ENCODE measurements at regions not wholly inside any gene's neighbourhood (a gene's known extent, or its start where the extent isn't known, plus 50 kb on each side); places are given as distances from the start of the nearest gene placed in this dataset.

- no peak for DNase-seq
- H3K27ac Mint-ChIP-seq = no peak overlapping the region
- intact Hi-C loops (cut with micrococcal nuclease) = no loop called here
- H3K27me3 Mint-ChIP-seq = no peaks in the 10 kb centered on the region
- H3K36me3 Mint-ChIP-seq (ENCODE audit: low read depth) = no peaks in the 10 kb centered on the region
- no peaks in the 10 kb centered on the region for H3K9me3 Mint-ChIP-seq
- CTCF ChIA-PET = no interaction called here
- ATAC-seq (ENCODE audit: low read depth) = no peak
- no peak overlapping the region for H3K4me3 Mint-ChIP-seq
- POLR2A ChIA-PET = no interaction called here
- H3K4me1 Mint-ChIP-seq = no peaks in the 10 kb centered on the region
- TF ChIP-seq CTCF (IDR thresholded peaks at IDR 0.05) = no peak
Measured at GRCh38 chr5:107263387-107264018, 407.2 kb downstream of the EFNA5 start.

- H3K4me3 Mint-ChIP-seq = no peak overlapping the region
- TF ChIP-seq CTCF (IDR thresholded peaks at IDR 0.05) = no peak
- H3K27me3 Mint-ChIP-seq = no peaks in the 10 kb centered on the region
- H3K4me1 Mint-ChIP-seq = no peaks in the 10 kb centered on the region
- H3K27ac Mint-ChIP-seq = no peak overlapping the region
- intact Hi-C loops (cut with micrococcal nuclease) = no loop called here
- ChIA-PET CTCF (no interaction called here), POLR2A (no interaction called here)
- DNase-seq (no peak), ATAC-seq (ENCODE audit: low read depth) (no peak)
- H3K36me3 Mint-ChIP-seq (ENCODE audit: low read depth) = no peaks in the 10 kb centered on the region
- H3K9me3 Mint-ChIP-seq = no peaks in the 10 kb centered on the region
Measured at GRCh38 chr5:107257885-107258520, 412.7 kb downstream of the EFNA5 start.

GRCh38 chr5:107254902-107255234, 415.9 kb downstream of the EFNA5 start:
- no peak overlapping the region for H3K27ac Mint-ChIP-seq
- no peaks in the 10 kb centered on the region for H3K9me3 Mint-ChIP-seq
- POLR2A ChIA-PET = no interaction called here
- intact Hi-C loops (cut with micrococcal nuclease) = no loop called here
- DNase-seq (no peak), ATAC-seq (ENCODE audit: low read depth) (no peak)
- no peaks in the 10 kb centered on the region for H3K36me3 Mint-ChIP-seq (ENCODE audit: low read depth)
- no peaks in the 10 kb centered on the region for H3K27me3 Mint-ChIP-seq
- no peaks in the 10 kb centered on the region for H3K4me1 Mint-ChIP-seq
- CTCF ChIA-PET = no interaction called here
- H3K4me3 Mint-ChIP-seq = no peak overlapping the region
- TF ChIP-seq CTCF (IDR thresholded peaks at IDR 0.05) = no peak

DNA sequence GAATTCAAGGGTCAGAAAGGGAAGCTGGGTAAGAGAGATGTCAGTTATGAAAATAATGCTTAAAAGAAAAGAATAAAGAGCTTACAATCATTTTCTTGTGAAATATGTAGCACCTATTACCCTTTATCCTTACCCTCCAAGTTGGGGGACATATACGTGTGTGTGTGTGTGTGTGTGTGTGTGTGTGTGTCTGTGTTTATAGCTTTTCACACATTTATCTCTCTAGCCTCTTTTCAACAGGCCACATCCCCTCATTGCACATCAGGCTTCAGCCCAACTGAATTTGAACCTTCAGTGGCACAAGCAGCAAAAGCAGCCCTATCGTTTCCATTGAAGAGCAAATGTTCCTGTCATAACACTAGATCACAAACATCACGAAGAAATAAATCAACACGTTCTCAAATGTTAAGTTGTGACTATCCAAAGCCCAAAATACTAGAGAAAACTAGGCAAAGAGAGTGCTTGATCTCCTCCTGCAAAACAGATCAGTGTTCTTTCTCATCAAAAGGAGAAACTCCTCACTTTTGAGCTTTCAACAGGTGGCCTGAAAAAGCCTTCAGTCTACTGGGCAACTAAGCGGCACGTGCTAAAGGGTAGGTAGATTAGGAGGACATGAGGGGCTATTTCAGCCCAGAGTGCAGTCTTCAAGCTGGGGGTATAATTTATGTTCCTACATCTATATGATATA, 416.4 kb downstream of the EFNA5 start:
- POLR2A ChIA-PET = no interaction called here
- Mint-ChIP-seq H3K27me3 (no peaks in the 10 kb centered on the region), H3K4me3 (no peak overlapping the region), H3K27ac (no peak overlapping the region), H3K36me3 (ENCODE audit: low read depth) (no peaks in the 10 kb centered on the region), H3K9me3 (no peaks in the 10 kb centered on the region), H3K4me1 (no peaks in the 10 kb centered on the region)
- no peak for TF ChIP-seq CTCF (IDR thresholded peaks at IDR 0.05)
- no peak for DNase-seq
- intact Hi-C loops (cut with micrococcal nuclease) = no loop called here
- CTCF ChIA-PET = no interaction called here
- no peak for ATAC-seq (ENCODE audit: low read depth)

DNA sequence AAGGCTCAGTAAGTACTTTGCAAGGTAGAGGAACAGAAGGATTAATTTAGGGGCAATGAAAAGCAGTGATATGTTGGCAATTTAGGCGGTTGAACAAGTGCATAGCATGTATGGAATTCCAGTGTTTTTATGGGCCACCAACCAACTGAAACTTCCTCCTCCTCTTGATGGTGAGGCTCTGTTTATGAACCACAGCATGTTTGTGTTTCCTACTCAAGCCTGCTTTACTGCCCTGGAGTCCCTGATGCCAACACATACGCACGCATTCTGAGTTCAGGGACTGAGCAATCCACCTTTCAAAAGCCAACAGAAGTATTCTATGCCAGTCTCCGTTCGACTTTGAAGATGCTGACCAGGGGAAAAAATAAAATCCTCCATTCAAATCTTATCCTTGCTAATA, 417.5 kb downstream of the EFNA5 start:
- no peaks in the 10 kb centered on the region for H3K36me3 Mint-ChIP-seq (ENCODE audit: low read depth)
- no peaks in the 10 kb centered on the region for H3K9me3 Mint-ChIP-seq
- ATAC-seq (ENCODE audit: low read depth) (no peak), DNase-seq (no peak)
- no peaks in the 10 kb centered on the region for H3K4me1 Mint-ChIP-seq
- ChIA-PET CTCF (no interaction called here), POLR2A (no interaction called here)
- intact Hi-C loops (cut with micrococcal nuclease) = no loop called here
- no peak overlapping the region for H3K27ac Mint-ChIP-seq
- no peak for TF ChIP-seq CTCF (IDR thresholded peaks at IDR 0.05)
- H3K27me3 Mint-ChIP-seq = no peaks in the 10 kb centered on the region
- no peak overlapping the region for H3K4me3 Mint-ChIP-seq

Data from activated B cell treated with CpG ODN at 0.5 μM for 24 hours (primary cell).